ENCODE measurements at regions not wholly inside any gene's neighbourhood (a gene's known extent, or its start where the extent isn't known, plus 50 kb on each side); places are given as distances from the start of the nearest gene placed in this dataset.

DNA sequence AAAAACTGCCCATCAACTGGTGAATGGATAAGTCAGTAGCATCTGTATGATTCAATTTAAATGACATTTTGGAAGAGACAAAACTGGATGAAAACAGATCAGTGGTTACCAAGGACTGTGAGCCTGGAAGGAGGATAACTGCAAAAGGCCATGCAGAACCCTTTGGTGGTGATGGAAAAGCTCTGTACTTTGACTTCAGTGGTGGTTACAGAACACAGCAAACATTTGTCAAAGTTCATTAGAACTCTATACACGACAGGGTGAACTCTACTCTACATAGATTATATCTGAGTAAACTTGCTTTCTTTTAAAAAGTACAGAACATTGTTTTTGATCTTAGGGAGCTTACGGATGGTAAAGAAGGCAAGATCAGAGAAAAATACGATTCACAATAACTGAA is 111.9 kb upstream of the HTR1E start:
- TF ChIP-seq, protein P1, sequence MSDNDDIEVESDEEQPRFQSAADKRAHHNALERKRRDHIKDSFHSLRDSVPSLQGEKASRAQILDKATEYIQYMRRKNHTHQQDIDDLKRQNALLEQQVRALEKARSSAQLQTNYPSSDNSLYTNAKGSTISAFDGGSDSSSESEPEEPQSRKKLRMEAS (IDR thresholded peaks at IDR 0.05) = no peak
- TF ChIP-seq TAF1 (IDR thresholded peaks at IDR 0.05; ENCODE audit: low read depth) (no peak), CEBPB (IDR thresholded peaks at IDR 0.05) (no peak), YY1 (IDR thresholded peaks at IDR 0.05; ENCODE audit: low read depth) (no peak), CREB1 (IDR thresholded peaks at IDR 0.05; ENCODE audit: low read depth) (no peak), EP300 (IDR thresholded peaks at IDR 0.05; ENCODE audit: borderline replicate concordance) (no peak), EGR1 (IDR thresholded peaks at IDR 0.05) (no peak)
